ENCODE measurements at regions not wholly inside any gene's neighbourhood (a gene's known extent, or its start where the extent isn't known, plus 50 kb on each side); places are given as distances from the start of the nearest gene placed in this dataset.

- no peak for DNase-seq (ENCODE audit: low spot score)
- Histone ChIP-seq H3K4me3 (no peak overlapping the region), H3K27ac (no peak overlapping the region)
- TF ChIP-seq CTCF (IDR thresholded peaks at IDR 0.05), result no peak
Measured at GRCh38 chr5:163089230-163089629, 348.2 kb upstream of the CCNG1 start.

GRCh38 chr5:163089926-163090325 lies 347.5 kb upstream of the CCNG1 start:
- no peak for TF ChIP-seq CTCF (IDR thresholded peaks at IDR 0.05)
- Histone ChIP-seq H3K27ac (no peak overlapping the region), H3K4me3 (no peak overlapping the region)
- no peak for DNase-seq (ENCODE audit: low spot score)

- DNase-seq (ENCODE audit: low spot score), result no peak
- Histone ChIP-seq H3K4me3 (no peak overlapping the region), H3K27ac (no peak overlapping the region)
- TF ChIP-seq CTCF (IDR thresholded peaks at IDR 0.05), result no peak
Measured at GRCh38 chr5:163094492-163095180, 342.8 kb upstream of the CCNG1 start.

- no peak for DNase-seq (ENCODE audit: low spot score)
Measured at GRCh38 chr5:163104464-163104863, 332.9 kb upstream of the CCNG1 start.

GRCh38 chr5:163105456-163105855 lies 331.9 kb upstream of the CCNG1 start:
- no peak for TF ChIP-seq CTCF (IDR thresholded peaks at IDR 0.05)
- Histone ChIP-seq H3K27ac (no peak overlapping the region), H3K4me3 (no peak overlapping the region)
- no peak for DNase-seq (ENCODE audit: low spot score)

More at GRCh38 chr5:163104464-163104863, 332.9 kb upstream of the CCNG1 start:
- TF ChIP-seq CTCF (IDR thresholded peaks at IDR 0.05), result no peak
- H3K4me3 ChIP-seq, result no peak overlapping the region
- no peak overlapping the region for H3K27ac ChIP-seq

- TF ChIP-seq CTCF (IDR thresholded peaks at IDR 0.05), result no peak
- DNase-seq (ENCODE audit: low spot score), result no peak
Measured at GRCh38 chr5:163106098-163106497, 331.3 kb upstream of the CCNG1 start.

GRCh38 chr5:163108351-163108750 lies 329.0 kb upstream of the CCNG1 start:
- no peak for DNase-seq (ENCODE audit: low spot score)
- no peak overlapping the region for H3K27ac ChIP-seq
- TF ChIP-seq CTCF (IDR thresholded peaks at IDR 0.05), result no peak
- H3K4me3 ChIP-seq, result no peak overlapping the region

More at GRCh38 chr5:163106098-163106497, 331.3 kb upstream of the CCNG1 start:
- no peak overlapping the region for H3K4me3 ChIP-seq
- no peak overlapping the region for H3K27ac ChIP-seq
